ENCODE measurements at regions not wholly inside any gene's neighbourhood (a gene's known extent, or its start where the extent isn't known, plus 50 kb on each side); places are given as distances from the start of the nearest gene placed in this dataset.
"Not testable (repeated sequence)": the region's sequence is repeated elsewhere in the genome, so short reads cannot be mapped to it uniquely, and the experiment has no call there.

GRCh38 chr9:2397875-2398274 is 223.7 kb upstream of the VLDLR start:
- not testable (repeated sequence) for DNase-seq

DNA sequence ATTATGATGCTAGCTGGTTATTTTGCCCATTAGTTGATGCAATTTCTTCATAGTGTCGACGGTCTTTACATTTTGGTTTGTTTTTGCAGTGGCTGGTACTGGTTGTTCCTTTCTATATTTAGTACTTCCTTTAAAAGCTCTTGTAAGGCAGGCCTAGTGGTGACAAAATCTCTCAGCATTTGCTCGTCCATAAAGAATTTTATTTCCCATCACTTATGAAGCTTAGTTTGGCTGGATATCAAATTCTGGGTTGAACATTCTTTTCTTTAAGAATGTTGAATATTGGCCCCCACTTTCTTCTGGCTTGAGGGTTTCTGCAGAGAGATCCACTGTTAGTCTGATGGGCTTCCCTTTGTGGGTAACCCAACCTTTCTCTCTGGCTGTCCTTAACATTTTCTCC is 219.8 kb upstream of the VLDLR start:
- DNase-seq, result not testable (repeated sequence)

GRCh38 chr9:2403701-2404100 is 217.9 kb upstream of the VLDLR start:
- no peak for DNase-seq

GRCh38 chr9:2406252-2406651 is 215.3 kb upstream of the VLDLR start:
- no peak for DNase-seq

- no peak for DNase-seq
Observed at GRCh38 chr9:2407450-2407849, 214.1 kb upstream of the VLDLR start.

DNA sequence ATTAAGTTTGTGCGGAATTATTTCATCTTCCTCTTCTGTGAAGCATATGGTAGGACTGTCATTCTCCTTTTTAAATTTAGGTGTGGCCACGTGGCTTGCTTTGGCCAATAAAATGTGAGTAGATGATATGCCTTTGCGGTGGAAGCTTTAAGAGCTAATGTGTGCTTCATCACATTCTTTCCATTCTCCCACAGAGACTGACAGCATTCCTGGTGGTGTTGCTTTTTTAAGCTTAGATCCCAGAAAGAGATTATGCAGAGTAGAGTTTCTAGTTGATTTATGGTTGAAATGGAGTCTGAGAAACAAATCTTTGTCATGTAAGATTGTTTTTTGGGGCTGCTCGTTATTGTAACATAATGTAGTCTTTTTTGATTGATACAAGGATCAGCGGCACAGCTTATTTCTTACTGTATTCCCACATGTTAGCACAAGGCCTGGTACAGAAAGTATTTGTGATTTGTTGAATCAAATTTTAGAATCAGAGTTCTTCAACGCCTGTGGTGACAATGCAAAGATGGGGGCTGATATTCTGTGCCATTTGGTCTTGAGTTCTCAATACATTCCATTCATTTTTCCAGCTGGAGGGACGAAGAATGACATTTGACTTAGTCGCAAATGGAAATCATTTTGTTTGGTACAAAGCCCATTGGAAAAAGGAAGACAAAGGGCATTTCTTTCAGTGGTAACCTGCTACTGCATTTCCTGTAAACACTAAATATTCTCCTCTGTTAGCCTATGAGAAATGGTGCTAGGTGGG is 209.9 kb upstream of the VLDLR start:
- DNase-seq, result no peak

GRCh38 chr9:2413160-2413805 is 208.3 kb upstream of the VLDLR start:
- DNase-seq, result no peak

DNA sequence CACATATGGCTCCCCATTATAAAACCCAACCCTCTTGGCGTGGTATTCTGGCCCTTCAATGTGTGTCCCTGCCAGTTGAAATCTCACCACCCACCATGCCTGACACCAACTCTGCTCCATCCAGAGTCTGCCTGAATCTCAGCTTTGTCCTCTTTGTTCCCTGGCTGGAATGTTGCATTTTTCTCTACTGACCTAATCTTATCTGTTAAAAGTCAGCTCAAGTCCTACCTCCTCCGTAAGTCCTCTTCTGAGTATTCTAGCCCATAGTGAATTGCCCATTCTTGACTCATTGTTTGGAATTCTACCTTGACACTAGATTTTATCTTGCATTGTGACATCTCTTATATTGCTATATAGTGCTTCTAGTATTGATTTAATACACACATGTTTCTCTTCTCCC is 207.1 kb upstream of the VLDLR start:
- no peak for DNase-seq

DNA sequence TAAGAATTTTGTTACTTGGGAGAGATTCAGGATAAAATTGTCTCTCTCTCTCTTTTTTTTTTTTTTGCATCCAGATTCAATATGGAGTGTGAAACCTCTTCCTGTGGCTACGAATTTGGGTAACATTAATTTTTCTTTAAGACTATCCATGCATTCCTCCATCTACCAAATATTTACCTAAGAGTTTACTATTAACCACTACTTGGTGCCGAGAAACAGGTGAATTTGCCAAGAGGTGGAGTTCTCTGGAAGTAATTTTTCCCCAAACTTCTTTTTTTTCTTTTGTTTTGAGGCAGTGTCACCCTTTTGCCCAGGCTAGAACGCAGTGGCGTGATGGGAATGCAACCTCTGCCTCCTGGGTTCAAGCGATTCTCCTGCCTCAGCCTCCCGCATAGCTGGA is 206.3 kb upstream of the VLDLR start:
- DNase-seq, result no peak

GRCh38 chr9:2417730-2418129 is 203.9 kb upstream of the VLDLR start:
- DNase-seq, result no peak

DNA sequence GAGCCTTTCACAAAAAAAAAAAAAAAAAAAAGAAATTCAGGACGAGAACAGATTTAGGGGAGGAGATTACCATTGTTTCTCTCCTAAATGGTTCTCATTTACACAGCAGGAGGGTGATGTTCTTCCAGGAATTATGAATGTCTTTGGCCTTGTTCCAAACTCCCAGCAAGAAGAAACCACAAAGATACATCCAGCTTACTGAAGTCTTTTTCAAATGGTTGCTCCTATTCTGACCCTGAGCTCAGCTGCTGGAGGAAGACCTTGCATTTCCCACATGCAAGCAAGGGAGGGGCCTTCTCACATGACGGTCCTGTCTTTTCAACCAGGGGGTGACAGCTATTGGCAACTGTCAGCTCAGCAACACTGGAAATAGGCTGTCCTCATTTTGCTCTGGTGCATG is 203.0 kb upstream of the VLDLR start:
- DNase-seq, result peak; percentile 31

DNA sequence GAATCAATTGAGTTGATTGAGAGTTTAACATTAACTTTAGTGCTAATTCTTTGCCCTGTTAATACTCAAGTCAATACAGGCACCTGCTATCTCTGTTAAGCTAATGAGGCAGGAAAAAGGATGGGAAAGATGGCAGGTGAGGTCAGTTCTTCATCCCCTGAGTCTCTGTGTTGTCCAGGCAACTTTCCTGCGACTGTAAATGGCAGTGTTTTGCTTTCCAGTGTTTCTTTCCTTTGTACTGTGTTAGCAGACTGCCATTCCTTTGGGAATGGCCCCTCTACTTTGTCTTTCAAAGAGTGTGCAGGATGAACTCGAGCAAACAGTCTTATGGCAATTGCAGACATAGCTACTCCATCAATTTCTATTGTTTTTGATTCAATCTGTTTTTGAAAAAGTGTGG is 202.2 kb upstream of the VLDLR start:
- DNase-seq, result peak; percentile 35

GRCh38 chr9:2420543-2420942 is 201.0 kb upstream of the VLDLR start:
- peak; percentile 89 for DNase-seq

GRCh38 chr9:2424619-2425033 is 197.0 kb upstream of the VLDLR start:
- no peak for DNase-seq

DNA sequence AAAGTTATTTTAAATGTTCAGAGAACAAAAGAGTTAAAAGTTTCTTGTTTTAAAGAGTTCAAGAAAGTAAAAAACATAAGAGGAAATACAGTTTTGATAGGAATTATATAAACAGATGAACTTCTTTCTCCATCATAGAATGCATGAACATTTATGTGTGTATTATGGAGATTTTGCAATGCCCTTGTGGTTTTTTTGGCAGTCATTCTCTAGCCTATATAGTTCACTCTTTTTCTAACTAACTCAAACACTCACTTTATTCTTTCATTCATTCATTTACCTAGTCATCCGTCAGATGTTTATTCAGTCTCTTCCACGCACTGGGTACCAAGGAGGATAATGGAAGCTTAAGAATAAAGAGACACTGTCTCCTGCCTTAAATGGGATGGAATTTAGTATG is 195.9 kb upstream of the VLDLR start:
- DNase-seq, result no peak

GRCh38 chr9:2427120-2427891 is 194.3 kb upstream of the VLDLR start:
- peak; percentile 94 for DNase-seq

DNA sequence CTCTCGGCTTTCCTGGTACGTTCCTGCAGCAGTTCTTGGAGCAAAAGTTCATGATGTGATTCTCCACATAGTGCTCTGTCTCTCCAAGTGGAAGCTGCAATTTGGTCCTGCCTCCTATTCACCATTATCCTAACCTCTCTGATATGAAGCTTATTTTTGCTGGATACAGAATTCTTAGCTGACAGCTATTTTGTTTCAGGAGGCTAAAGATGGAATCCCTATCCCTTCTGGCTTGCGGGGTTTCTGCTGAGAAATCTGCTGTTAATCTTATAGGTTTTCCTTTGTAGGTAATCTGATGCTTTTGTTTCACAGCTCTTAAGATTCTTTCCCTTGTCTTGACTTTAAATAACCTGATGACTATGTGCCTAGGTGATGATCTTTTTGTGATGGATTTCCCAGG is 181.6 kb upstream of the VLDLR start:
- no peak for DNase-seq

DNA sequence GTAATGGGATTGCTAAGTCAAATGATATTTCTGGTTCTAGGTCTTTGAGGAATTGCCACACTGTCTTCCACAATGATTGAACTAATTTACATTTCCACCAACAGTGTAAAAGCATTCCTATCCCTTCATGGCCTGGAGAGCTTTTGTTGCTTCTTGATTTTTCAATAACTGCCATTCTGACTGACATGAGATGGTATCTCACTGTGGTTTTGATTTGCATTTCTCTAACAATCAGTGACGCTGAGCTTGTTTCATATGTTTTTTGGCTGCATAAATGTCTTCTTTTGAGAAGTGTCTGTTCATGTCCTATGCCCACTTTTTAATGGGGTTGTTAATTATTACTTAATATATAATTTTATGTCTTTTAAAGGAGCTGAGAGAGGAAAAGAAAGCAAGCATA is 177.7 kb upstream of the VLDLR start:
- DNase-seq, result not testable (repeated sequence)

GRCh38 chr9:2448193-2448738 is 173.3 kb upstream of the VLDLR start:
- DNase-seq, result no peak

DNA sequence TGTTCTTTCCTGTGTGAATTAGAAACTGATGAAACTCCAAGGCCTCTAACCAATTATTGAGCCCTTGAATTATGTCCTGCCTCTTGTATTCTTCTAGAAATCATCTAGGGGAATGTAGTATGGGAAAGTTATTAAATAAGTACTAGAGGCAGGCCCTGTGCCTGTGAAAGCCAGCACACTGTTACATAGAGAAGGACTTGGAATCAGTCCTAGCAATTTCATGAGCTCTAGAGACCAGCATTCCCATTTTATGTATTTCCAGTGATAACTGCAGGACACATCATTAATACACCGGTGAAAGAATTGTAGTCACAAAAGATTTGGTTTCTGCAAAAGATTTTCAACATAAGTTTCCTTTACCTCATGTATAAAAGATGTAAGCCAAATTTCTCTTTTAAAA is 168.5 kb upstream of the VLDLR start:
- no peak for DNase-seq

- DNase-seq, result no peak
Observed at GRCh38 chr9:2453701-2454100, 167.9 kb upstream of the VLDLR start.

GRCh38 chr9:2459756-2460155 is 161.8 kb upstream of the VLDLR start:
- no peak for DNase-seq

DNA sequence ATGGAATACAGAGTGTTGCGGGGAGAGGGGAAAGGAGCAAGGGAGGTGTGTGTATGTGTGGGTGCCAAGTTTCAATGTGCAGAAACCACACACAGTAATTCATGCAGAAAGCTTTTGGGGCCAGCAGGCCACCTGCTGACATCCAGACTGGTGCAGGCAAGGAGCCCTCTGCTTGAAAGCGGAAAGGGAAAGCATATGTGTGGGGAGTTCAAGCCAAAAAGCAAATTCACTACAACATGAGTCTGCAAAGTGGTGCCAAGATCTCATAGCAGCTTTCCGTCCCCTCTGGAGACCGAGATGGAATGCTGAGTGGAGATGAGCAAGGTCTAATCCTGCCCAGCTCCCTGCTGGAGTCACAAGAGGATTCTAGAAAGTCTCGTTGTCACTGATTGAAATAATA is 159.7 kb upstream of the VLDLR start:
- no peak for DNase-seq

- DNase-seq, result no peak
Observed at GRCh38 chr9:2464624-2465023, 157.0 kb upstream of the VLDLR start.
